RCC 7860 (cell line): ENCODE measurements at regions not wholly inside any gene's neighbourhood (a gene's known extent, or its start where the extent isn't known, plus 50 kb on each side); places are given as distances from the start of the nearest gene placed in this dataset.

Experiments
- DNase-seq: peaks from one replicate; pipeline ENCODE4 v3.0.0-alpha.2; 2015; ENCODE audit warnings: low spot score
- FAIRE-seq: peaks from 2 replicates; lab custom pipeline; 2012; peaks lifted over from hg19 to GRCh38; lab: Jason Lieb, UNC

- FAIRE-seq = no peak
- DNase-seq = no peak
These were observed 106.8 kb downstream of the SEMA6D start for GRCh38 chr15:47824147-47824546.

GRCh38 chr15:47829667-47830066 lies 112.4 kb downstream of the SEMA6D start:
- no peak for DNase-seq
- no peak for FAIRE-seq

- FAIRE-seq (no peak), DNase-seq (no peak)
These were observed 116.8 kb downstream of the SEMA6D start for GRCh38 chr15:47834093-47834492.

GRCh38 chr15:47839233-47839825 lies 122.0 kb downstream of the SEMA6D start:
- DNase-seq = no peak
- no peak for FAIRE-seq

GRCh38 chr15:47843124-47843663 lies 125.9 kb downstream of the SEMA6D start:
- no peak for DNase-seq
- FAIRE-seq = no peak

- DNase-seq (no peak), FAIRE-seq (no peak)
These were observed 127.1 kb downstream of the SEMA6D start for GRCh38 chr15:47844437-47844836.

GRCh38 chr15:47846128-47846868 lies 129.0 kb downstream of the SEMA6D start:
- FAIRE-seq = no peak
- no peak for DNase-seq

- DNase-seq (no peak), FAIRE-seq (no peak)
These were observed 129.6 kb downstream of the SEMA6D start for GRCh38 chr15:47846876-47847275.

- DNase-seq (no peak), FAIRE-seq (no peak)
These were observed 138.8 kb downstream of the SEMA6D start for GRCh38 chr15:47856071-47856470.

GRCh38 chr15:47857014-47857775 lies 139.9 kb downstream of the SEMA6D start:
- no peak for DNase-seq
- FAIRE-seq = no peak

GRCh38 chr15:47857776-47858167 lies 140.5 kb downstream of the SEMA6D start:
- no peak for DNase-seq
- FAIRE-seq = no peak

GRCh38 chr15:47861111-47861903 lies 144.0 kb downstream of the SEMA6D start:
- DNase-seq (no peak), FAIRE-seq (no peak)

- FAIRE-seq (no peak), DNase-seq (no peak)
These were observed 145.1 kb downstream of the SEMA6D start for GRCh38 chr15:47862402-47862801.

- DNase-seq = no peak
- FAIRE-seq = no peak
These were observed 149.1 kb downstream of the SEMA6D start for GRCh38 chr15:47866446-47866845.

- no peak for FAIRE-seq
These were observed 153.1 kb downstream of the SEMA6D start for GRCh38 chr15:47870300-47870955.

GRCh38 chr15:47870956-47871625 lies 153.8 kb downstream of the SEMA6D start:
- DNase-seq (peak; percentile 33), FAIRE-seq (peak; percentile 7)

More at GRCh38 chr15:47870300-47870955, 153.1 kb downstream of the SEMA6D start:
- DNase-seq = no peak

GRCh38 chr15:47872208-47872607 lies 154.9 kb downstream of the SEMA6D start:
- FAIRE-seq (no peak), DNase-seq (no peak)

- no peak for DNase-seq
- no peak for FAIRE-seq
These were observed 155.6 kb downstream of the SEMA6D start for GRCh38 chr15:47872869-47873432.

GRCh38 chr15:47876986-47877385 lies 159.7 kb downstream of the SEMA6D start:
- DNase-seq (no peak), FAIRE-seq (no peak)
